H1 (cell line): ENCODE measurements at regions not wholly inside any gene's neighbourhood (a gene's known extent, or its start where the extent isn't known, plus 50 kb on each side); places are given as distances from the start of the nearest gene placed in this dataset.

ENCODE experiments used
- CTCF ChIA-PET: fragments of 300-600 bp; sonication (Branson Sonifier 250); formaldehyde crosslinking; loops from one replicate; lab custom pipeline; 2021; ENCODE audit not compliant: partially characterized antibody; lab: Charles Lee
- POLR2A ChIA-PET: fragments of 300-600 bp; sonication (Branson Sonifier 250); formaldehyde crosslinking; loops from one replicate; lab custom pipeline; 2021; ENCODE audit warnings: inconsistent platforms; ENCODE audit not compliant: partially characterized antibody; lab: Charles Lee
- DNase-seq, 2 experiments: peaks; one replicate each; pipeline versions ENCODE4 v3.0.0 to v3.0.0-alpha.2; 2010 to 2022; ENCODE audit warnings: low spot score in 2 of 2, low read depth in 1 of 2, mixed read lengths in 1 of 2
- FAIRE-seq: peaks from 2 replicates; lab custom pipeline; 2011; peaks lifted over from hg19 to GRCh38; lab: Jason Lieb, UNC
- H2AFZ ChIP-seq: 2 replicates; pipeline ENCODE4 v1.8.1; 2012; ENCODE audit warnings: low read length, inconsistent platforms
- H2AK5ac ChIP-seq: 2 replicates; pipeline ENCODE4 v1.6.1; 2013; ENCODE audit warnings: low read depth, low read length
- H2BK120ac ChIP-seq: replicated peaks from 2 replicates; pipeline ENCODE3; 2013; ENCODE audit warnings: low read depth, low read length, inconsistent platforms
- H2BK12ac ChIP-seq: 2 replicates; pipeline ENCODE4 v1.6.1; 2013; ENCODE audit warnings: low read depth, low read length
- H2BK15ac ChIP-seq: 2 replicates; pipeline ENCODE4 v1.6.1; 2013; ENCODE audit warnings: low read length
- H2BK20ac ChIP-seq: 2 replicates; pipeline ENCODE4 v1.6.1; 2013; ENCODE audit warnings: low read length
- H2BK5ac ChIP-seq: 2 replicates; pipeline ENCODE4 v1.6.1; 2013; ENCODE audit warnings: low read depth, low read length
- H3K14ac ChIP-seq: 2 replicates; pipeline ENCODE4 v1.6.1; 2013; ENCODE audit warnings: inconsistent platforms; ENCODE audit not compliant: insufficient read length
- H3K18ac ChIP-seq: 2 replicates; pipeline ENCODE4 v1.6.1; 2013; ENCODE audit warnings: low read length; ENCODE audit errors: extremely low read depth
- H3K23ac ChIP-seq: 2 replicates; pipeline ENCODE4 v1.6.1; 2013; ENCODE audit warnings: inconsistent platforms; ENCODE audit not compliant: insufficient read length
- H3K23me2 ChIP-seq: 2 replicates; pipeline ENCODE4 v1.6.1; 2013; ENCODE audit warnings: low read depth, low read length
- H3K27ac ChIP-seq: 2 replicates; pipeline ENCODE4 v1.6.1; 2011; ENCODE audit warnings: low read depth, low read length, inconsistent platforms
- H3K27me3 ChIP-seq, 4 experiments: replicated peaks in 1 of 4; 1 replicate in 1 of 4; 2 replicates in 3 of 4; pipeline versions ENCODE4 v1.6.1 to v1.8.1; 2011 to 2013; ENCODE audit warnings: low read length in 3 of 4, mild to moderate bottlenecking in 3 of 4, inconsistent platforms in 2 of 4, mixed read lengths in 2 of 4, moderate library complexity in 1 of 4; ENCODE audit not compliant: control insufficient read depth in 3 of 4, insufficient read depth in 3 of 4; ENCODE audit errors: extremely low read depth in 1 of 4
- H3K36me3 ChIP-seq, 4 experiments: 2 replicates each; pipeline versions ENCODE4 v1.6.1 to v1.8.1; 2011 to 2013; ENCODE audit warnings: mild to moderate bottlenecking in 4 of 4, low read length in 3 of 4, moderate library complexity in 2 of 4, control low read depth in 1 of 4, inconsistent platforms in 1 of 4; ENCODE audit not compliant: insufficient read depth in 4 of 4, control insufficient read depth in 2 of 4
- H3K4ac ChIP-seq: replicated peaks from 2 replicates; pipeline ENCODE3; 2013; ENCODE audit warnings: low read length, low read depth, mixed read lengths, inconsistent platforms; ENCODE audit not compliant: insufficient read length
- H3K4me1 ChIP-seq, 4 experiments: replicated peaks in 1 of 4; 1 replicate in 1 of 4; 2 replicates in 3 of 4; pipeline versions ENCODE4 v1.6.1 to v1.8.1; 2011 to 2013; ENCODE audit warnings: low read length in 3 of 4, inconsistent platforms in 2 of 4, mixed read lengths in 1 of 4; ENCODE audit not compliant: insufficient read depth in 4 of 4, control insufficient read depth in 3 of 4
- H3K4me2 ChIP-seq, 2 experiments: 2 replicates each; pipeline versions ENCODE4 v1.6.1 to v1.8.1; 2011 to 2013; ENCODE audit warnings: low read depth in 2 of 2, low read length in 2 of 2, control low read depth in 1 of 2, inconsistent platforms in 1 of 2, mild to moderate bottlenecking in 1 of 2; ENCODE audit not compliant: insufficient read depth in 1 of 2
- H3K4me3 ChIP-seq, 4 experiments: fragments of 200-600, 300-600 bp in 1 of 4; sonication (generic), shearing (Covaris generic), sonication (Bioruptor Twin) in 1 of 4; 2 replicates each; pipeline versions ENCODE4 v1.5.1 to v1.8.1; 2011 to 2016; ENCODE audit warnings: low read length in 4 of 4, low read depth in 3 of 4, control low read depth in 2 of 4, inconsistent platforms in 2 of 4, mild to moderate bottlenecking in 2 of 4, mixed read lengths in 1 of 4, moderate library complexity in 1 of 4; ENCODE audit not compliant: insufficient read depth in 2 of 4; ENCODE audit errors: extremely low read depth in 1 of 4
- H3K56ac ChIP-seq: replicated peaks from 2 replicates; pipeline ENCODE3; 2013; ENCODE audit warnings: low read depth, mild to moderate bottlenecking, mixed read lengths, low read length, inconsistent platforms; ENCODE audit not compliant: insufficient read length
- H3K79me1 ChIP-seq: 2 replicates; pipeline ENCODE4 v1.6.1; 2013; ENCODE audit warnings: low read depth, low read length, control low read depth
- H3K79me2 ChIP-seq, 2 experiments: 2 replicates each; pipeline versions ENCODE4 v1.6.1 to v1.8.1; 2012 to 2013; ENCODE audit warnings: low read length in 2 of 2, mild to moderate bottlenecking in 2 of 2, inconsistent platforms in 1 of 2; ENCODE audit not compliant: insufficient read depth in 2 of 2, control insufficient read depth in 1 of 2
- H3K9ac ChIP-seq, 4 experiments: replicated peaks in 1 of 4; 1 replicate in 1 of 4; 2 replicates in 3 of 4; pipeline versions ENCODE4 v1.6.1 to v1.8.1; 2011 to 2013; ENCODE audit warnings: low read depth in 3 of 4, low read length in 3 of 4, control low read depth in 2 of 4, mild to moderate bottlenecking in 2 of 4, moderate library complexity in 2 of 4, inconsistent platforms in 1 of 4; ENCODE audit errors: extremely low read depth in 1 of 4
- H3K9me3 ChIP-seq, 2 experiments: 2 replicates each; pipeline versions ENCODE4 v1.6.1 to v1.8.1; 2012 to 2013; ENCODE audit warnings: mild to moderate bottlenecking in 2 of 2, moderate library complexity in 2 of 2, control low read depth in 1 of 2, inconsistent platforms in 1 of 2, low read depth in 1 of 2, low read length in 1 of 2, mixed read lengths in 1 of 2; ENCODE audit not compliant: insufficient read depth in 2 of 2
- H4K20me1 ChIP-seq, 2 experiments: replicated peaks in 1 of 2; 2 replicates each; pipeline versions ENCODE3 to v1.8.1; 2011 to 2013; ENCODE audit warnings: inconsistent platforms in 2 of 2, low read length in 2 of 2, mild to moderate bottlenecking in 1 of 2; ENCODE audit not compliant: insufficient read depth in 2 of 2, control insufficient read depth in 1 of 2
- H4K5ac ChIP-seq: 2 replicates; pipeline ENCODE4 v1.6.1; 2013; ENCODE audit warnings: low read length, low read depth, mixed read lengths, inconsistent platforms; ENCODE audit not compliant: insufficient read length
- H4K8ac ChIP-seq: 2 replicates; pipeline ENCODE4 v1.8.0; 2013; ENCODE audit warnings: mild to moderate bottlenecking, moderate library complexity, low read length, inconsistent platforms; ENCODE audit not compliant: insufficient read depth; ENCODE audit errors: extremely low read depth
- H4K91ac ChIP-seq: replicated peaks from 2 replicates; pipeline ENCODE3; 2013; ENCODE audit warnings: low read length, mixed read lengths, inconsistent platforms; ENCODE audit not compliant: insufficient read length
- CBX8 ChIP-seq: fragments of 300-800, 300-1000 bp; sonication (generic); IDR thresholded peaks from 2 replicates; pipeline ENCODE4 v1.7.1; 2016; ENCODE audit warnings: low read depth, low read length, borderline replicate concordance
- CEBPB ChIP-seq: IDR thresholded peaks from 2 replicates; pipeline ENCODE4 v1.6.1; 2012; ENCODE audit warnings: low read depth, low read length
- CREB1 ChIP-seq: IDR thresholded peaks from 2 replicates; pipeline ENCODE4 v1.6.1; 2012; ENCODE audit warnings: inconsistent platforms
- CTBP2 ChIP-seq: IDR thresholded peaks from 2 replicates; pipeline ENCODE4 v1.7.0; 2011; ENCODE audit warnings: borderline replicate concordance, mild to moderate bottlenecking, moderate library complexity, mixed read lengths, low read length; ENCODE audit not compliant: insufficient read depth, insufficient read length
- HDAC6 ChIP-seq: IDR thresholded peaks from one replicate; pipeline ENCODE4 v1.7.1; 2012; ENCODE audit warnings: low read depth, mild to moderate bottlenecking, inconsistent platforms, low read length, moderate library complexity
- KDM4A ChIP-seq: IDR thresholded peaks from one replicate; pipeline ENCODE4 v1.7.1; 2012; ENCODE audit warnings: low read depth, mild to moderate bottlenecking, moderate library complexity, low read length, inconsistent platforms; ENCODE audit not compliant: severe bottlenecking
- RAD21 ChIP-seq, 2 experiments: IDR thresholded peaks in 1 of 2; conservative IDR thresholded peaks in 1 of 2; 2 replicates each; pipeline ENCODE4 v1.6.1; 2011; ENCODE audit warnings: low read depth in 2 of 2, low read length in 2 of 2, improper control_type of control experiment in 1 of 2, inconsistent platforms in 1 of 2, mild to moderate bottlenecking in 1 of 2, moderate library complexity in 1 of 2
- RXRA ChIP-seq: IDR thresholded peaks from 2 replicates; pipeline ENCODE4 v1.6.1; 2011; ENCODE audit warnings: low read depth, mild to moderate bottlenecking, low read length, moderate library complexity; ENCODE audit not compliant: insufficient read depth
- SP2 ChIP-seq: IDR thresholded peaks from 2 replicates; pipeline ENCODE4 v1.6.1; 2012; ENCODE audit warnings: mild to moderate bottlenecking, low read length, inconsistent platforms
- SP4 ChIP-seq: IDR thresholded peaks from 2 replicates; pipeline ENCODE4 v1.6.1; 2012; ENCODE audit warnings: low read length, inconsistent platforms
- TCF12 ChIP-seq: IDR thresholded peaks from 2 replicates; pipeline ENCODE4 v1.6.1; 2011; ENCODE audit warnings: low read depth, mild to moderate bottlenecking, low read length
- WGBS, 2 experiments: shearing (Covaris generic) in 1 of 2; methylation state at CpG; one replicate each; pipeline versions ENCODE4 v1.1.6 to v1.1.7; 2013 to 2015; ENCODE audit warnings: low lambda C conversion rate in 2 of 2, mixed read lengths in 2 of 2, inconsistent platforms in 1 of 2, low coverage in 1 of 2, missing lambda C conversion rate in 1 of 2; ENCODE audit not compliant: insufficient replicate concordance in 2 of 2, insufficient coverage in 1 of 2, insufficient read length in 1 of 2; ENCODE audit errors: extremely low coverage in 1 of 2, missing lambda C conversion rate in 1 of 2; 5-methylcytosine and 5-hydroxymethylcytosine counted together
- TF ChIP-seq, protein P1 (sequence below): IDR thresholded peaks from 2 replicates; pipeline ENCODE4 v1.6.1; 2012; ENCODE audit warnings: low read length, inconsistent platforms
- TF ChIP-seq, protein P2 (sequence below): IDR thresholded peaks from 2 replicates; pipeline ENCODE4 v1.6.1; 2011; ENCODE audit warnings: low read depth, mild to moderate bottlenecking, low read length; ENCODE audit not compliant: insufficient read depth

DNA sequence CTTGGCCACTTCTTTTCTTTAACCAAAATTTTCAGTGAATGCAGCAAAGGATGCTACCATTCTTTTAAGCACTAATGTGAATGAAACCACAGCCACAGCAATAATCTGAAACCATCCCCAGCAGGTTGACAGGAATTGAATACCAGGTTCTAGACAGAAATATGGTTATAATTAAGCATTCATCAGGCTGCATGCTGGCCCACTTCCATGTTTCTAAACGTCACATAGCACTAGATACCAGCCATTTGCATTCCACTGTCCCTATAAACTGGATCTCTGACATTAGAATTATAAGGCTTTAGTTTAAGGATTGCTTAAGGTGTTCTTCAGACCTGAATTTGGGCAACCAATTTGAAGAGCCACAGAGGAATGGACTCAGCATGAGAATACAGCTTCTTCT lies 340.8 kb upstream of the KLF6 start:
- no peak overlapping the region for H4K5ac ChIP-seq
- no peak overlapping the region for H3K23ac ChIP-seq
- no peaks in the 10 kb centered on the region for H3K27me3 ChIP-seq
- H3K4me3 ChIP-seq = no peak overlapping the region
- H3K14ac ChIP-seq = no peak overlapping the region
- no peak overlapping the region for H3K9ac ChIP-seq
- no peak overlapping the region for H3K27ac ChIP-seq
- no peaks in the 10 kb centered on the region for H4K20me1 ChIP-seq
- H3K79me2 ChIP-seq = no peaks in the 10 kb centered on the region
- H2BK5ac ChIP-seq = no peak overlapping the region
- ChIA-PET POLR2A (no interaction called here), CTCF (no interaction called here)
- H3K79me1 ChIP-seq = no peaks in the 10 kb centered on the region
- H3K4ac ChIP-seq = no peak overlapping the region
- no peak overlapping the region for H3K4me2 ChIP-seq
- no peaks in the 10 kb centered on the region for H3K36me3 ChIP-seq
- no peaks in the 10 kb centered on the region for H3K9me3 ChIP-seq
- H3K18ac ChIP-seq = no peak overlapping the region
- no peaks in the 10 kb centered on the region for H3K4me1 ChIP-seq
- H2BK15ac ChIP-seq = no peak overlapping the region
- no peak overlapping the region for H4K91ac ChIP-seq
- no peak overlapping the region for H2AFZ ChIP-seq
- H3K23me2 ChIP-seq = no peaks in the 10 kb centered on the region; the same call in 1 of the 2 replicates
- no peak overlapping the region for H3K56ac ChIP-seq
- no peak overlapping the region for H2BK12ac ChIP-seq
- no peak overlapping the region for H2BK20ac ChIP-seq
- H4K8ac ChIP-seq = no peak overlapping the region
- DNase-seq (no peak), FAIRE-seq (no peak)
- no peak overlapping the region for H2BK120ac ChIP-seq
- 81% methylated on average over 1 of the region's 1 CpG; no CpG with 5 or more reads in 1 of the 2 experiments for WGBS, 2 experiments
- no peak overlapping the region for H2AK5ac ChIP-seq
- TF ChIP-seq CREB1 = no peak
- TF ChIP-seq CBX8 = no peak
- TF ChIP-seq RAD21 (IDR thresholded peaks at IDR 0.05 in 1 of 2, conservative IDR thresholded peaks at IDR 0.05 in 1 of 2; ENCODE audit: low read depth in 2 of 2, low read length in 2 of 2) = no peak
- TF ChIP-seq SP2 = no peak
- TF ChIP-seq, protein P1, sequence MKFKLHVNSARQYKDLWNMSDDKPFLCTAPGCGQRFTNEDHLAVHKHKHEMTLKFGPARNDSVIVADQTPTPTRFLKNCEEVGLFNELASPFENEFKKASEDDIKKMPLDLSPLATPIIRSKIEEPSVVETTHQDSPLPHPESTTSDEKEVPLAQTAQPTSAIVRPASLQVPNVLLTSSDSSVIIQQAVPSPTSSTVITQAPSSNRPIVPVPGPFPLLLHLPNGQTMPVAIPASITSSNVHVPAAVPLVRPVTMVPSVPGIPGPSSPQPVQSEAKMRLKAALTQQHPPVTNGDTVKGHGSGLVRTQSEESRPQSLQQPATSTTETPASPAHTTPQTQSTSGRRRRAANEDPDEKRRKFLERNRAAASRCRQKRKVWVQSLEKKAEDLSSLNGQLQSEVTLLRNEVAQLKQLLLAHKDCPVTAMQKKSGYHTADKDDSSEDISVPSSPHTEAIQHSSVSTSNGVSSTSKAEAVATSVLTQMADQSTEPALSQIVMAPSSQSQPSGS = no peak
- no peak for TF ChIP-seq RXRA
- no peak for TF ChIP-seq HDAC6
- TF ChIP-seq SP4 = no peak
- TF ChIP-seq KDM4A = no peak
- TF ChIP-seq TCF12 = no peak
- TF ChIP-seq CTBP2 = no peak
- TF ChIP-seq CEBPB = no peak
- TF ChIP-seq, protein P2, sequence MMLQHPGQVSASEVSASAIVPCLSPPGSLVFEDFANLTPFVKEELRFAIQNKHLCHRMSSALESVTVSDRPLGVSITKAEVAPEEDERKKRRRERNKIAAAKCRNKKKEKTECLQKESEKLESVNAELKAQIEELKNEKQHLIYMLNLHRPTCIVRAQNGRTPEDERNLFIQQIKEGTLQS = no peak
